Naive B cell (primary cell): ENCODE measurements at regions not wholly inside any gene's neighbourhood (a gene's known extent, or its start where the extent isn't known, plus 50 kb on each side); places are given as distances from the start of the nearest gene placed in this dataset.

Source experiments
- ATAC-seq, 2 donors: fragments of 150-1000 bp; cut with Tn5 transposase; 2 replicates each; pipeline ENCODE4 v1.10.0; 2021; ENCODE audit warnings: low read depth in 2 of 2, mild to moderate bottlenecking in 2 of 2, moderate library complexity in 2 of 2
- DNase-seq: peaks from one replicate; pipeline ENCODE4 v3.0.0; 2022
- H3K27ac Mint-ChIP-seq, 6 donors: one replicate each; pipeline ENCODE4 v1.8.0; 2020 to 2022; ENCODE audit warnings: mild to moderate bottlenecking in 6 of 6, mixed read lengths in 6 of 6, moderate library complexity in 5 of 6, inconsistent platforms in 2 of 6
- H3K27me3 Mint-ChIP-seq, 3 donors: one replicate each; pipeline ENCODE4 v1.8.0; 2021 to 2022; ENCODE audit warnings: mixed read lengths in 3 of 3, mild to moderate bottlenecking in 1 of 3
- H3K36me3 Mint-ChIP-seq, 2 donors: one replicate each; pipeline ENCODE4 v1.8.0; 2020 to 2022; ENCODE audit warnings: mixed read lengths in 2 of 2, inconsistent platforms in 1 of 2, mild to moderate bottlenecking in 1 of 2
- H3K4me1 Mint-ChIP-seq, 3 donors: one replicate each; pipeline ENCODE4 v1.8.0; 2020 to 2022; ENCODE audit warnings: mixed read lengths in 3 of 3, inconsistent platforms in 1 of 3, mild to moderate bottlenecking in 1 of 3, moderate library complexity in 1 of 3
- H3K4me3 Mint-ChIP-seq, 8 donors: one replicate each; pipeline ENCODE4 v1.8.0; 2020 to 2022; ENCODE audit warnings: mild to moderate bottlenecking in 8 of 8, mixed read lengths in 8 of 8, moderate library complexity in 8 of 8, inconsistent platforms in 2 of 8
- H3K9me3 Mint-ChIP-seq, 7 donors: one replicate each; pipeline ENCODE4 v1.8.0; 2020 to 2022; ENCODE audit warnings: mixed read lengths in 7 of 7, mild to moderate bottlenecking in 5 of 7, inconsistent platforms in 2 of 7, moderate library complexity in 1 of 7

DNA sequence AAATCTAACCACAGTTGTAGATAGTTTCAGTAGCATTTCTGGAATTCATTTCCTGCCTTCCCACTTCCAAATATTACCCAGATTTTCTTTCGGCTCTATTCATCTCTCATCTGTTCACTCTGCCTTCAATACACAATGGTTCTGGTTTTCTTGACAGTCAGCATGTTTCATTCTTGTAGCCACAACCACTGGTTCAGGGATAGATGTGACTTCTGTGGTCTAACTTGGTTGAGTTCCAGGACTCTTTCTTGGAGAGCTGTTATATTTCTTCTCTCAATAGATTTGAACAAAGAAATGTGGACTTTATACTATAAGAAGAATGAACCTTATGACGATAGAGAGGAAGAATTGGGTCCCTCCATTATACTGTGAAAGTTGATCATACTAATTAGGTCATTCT lies 228.8 kb downstream of the NSUN3 start:
- ATAC-seq (no peak), DNase-seq (no peak)
- Mint-ChIP-seq H3K27me3 (no peaks in the 10 kb centered on the region), H3K9me3 (peaks cover 0 to 14% (median 2%) of the 10 kb centered on the region in 7 donors), H3K4me1 (no peaks in the 10 kb centered on the region), H3K4me3 (no peak overlapping the region), H3K27ac (no peak overlapping the region), H3K36me3 (no peaks in the 10 kb centered on the region)

DNA sequence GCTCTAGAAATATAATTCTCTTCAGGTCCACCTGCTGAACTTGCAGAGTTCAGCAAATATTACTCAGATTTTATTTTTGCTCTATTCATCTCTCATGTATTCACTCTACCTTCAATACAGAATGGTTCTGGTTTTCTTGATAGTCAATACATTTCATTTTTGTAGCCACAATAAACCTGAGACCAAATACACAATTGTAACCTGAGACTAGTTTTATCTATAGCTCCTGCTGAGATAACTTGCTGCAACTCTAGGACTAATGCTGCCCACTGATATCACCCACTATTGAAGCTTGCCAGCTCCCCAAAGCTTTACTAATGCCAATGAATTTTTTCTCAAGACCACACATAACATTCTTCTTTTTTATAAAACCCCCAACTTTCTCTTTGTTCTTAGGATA lies 229.3 kb downstream of the NSUN3 start:
- Mint-ChIP-seq H3K27ac (no peak overlapping the region), H3K4me3 (no peak overlapping the region), H3K27me3 (no peaks in the 10 kb centered on the region), H3K36me3 (no peaks in the 10 kb centered on the region), H3K4me1 (no peaks in the 10 kb centered on the region), H3K9me3 (peaks cover 0 to 14% (median 4%) of the 10 kb centered on the region in 7 donors)
- ATAC-seq (no peak), DNase-seq (no peak)

DNA sequence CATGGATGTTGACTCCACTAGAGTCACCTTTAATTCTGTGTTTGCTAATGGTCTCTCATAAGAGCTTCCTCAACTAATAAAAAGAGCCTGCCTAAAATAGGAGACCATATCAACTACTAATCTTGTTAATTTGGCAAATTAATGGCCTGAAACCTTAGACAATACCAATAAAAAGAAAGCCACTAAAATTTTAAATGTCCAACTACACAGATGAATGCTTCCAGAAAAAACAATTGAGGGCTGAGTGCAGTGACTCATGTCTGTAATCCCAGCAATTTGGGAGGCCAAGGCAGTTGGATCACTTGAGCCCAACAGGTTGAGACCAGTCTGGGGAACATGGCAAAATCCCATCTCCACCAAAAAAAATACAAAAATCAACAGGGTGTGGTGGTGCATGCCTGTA lies 230.9 kb downstream of the NSUN3 start:
- DNase-seq (no peak), ATAC-seq (no peak)
- Mint-ChIP-seq H3K4me3 (no peak overlapping the region), H3K9me3 (peaks cover 0 to 14% (median 3%) of the 10 kb centered on the region in 7 donors), H3K27ac (no peak overlapping the region), H3K36me3 (no peaks in the 10 kb centered on the region), H3K27me3 (no peaks in the 10 kb centered on the region), H3K4me1 (no peaks in the 10 kb centered on the region)

DNA sequence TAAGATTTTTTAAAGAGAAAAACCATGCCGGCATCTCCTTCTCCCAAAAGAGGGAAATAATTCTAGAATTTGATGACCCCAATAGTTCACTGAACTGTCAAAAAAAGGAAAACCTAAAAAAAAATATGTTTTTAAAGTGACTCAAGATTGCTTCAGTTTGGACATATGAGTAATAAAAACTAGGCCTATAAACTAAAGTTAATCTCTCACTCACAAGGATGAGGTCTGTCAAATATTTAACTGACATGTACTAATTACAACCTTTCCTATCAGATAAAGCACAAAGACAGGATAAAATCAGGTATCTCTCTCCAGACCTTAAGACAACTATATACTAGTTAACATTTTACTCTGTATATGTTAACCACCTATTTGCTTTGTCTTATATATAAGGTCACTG lies 231.9 kb downstream of the NSUN3 start:
- H3K27ac Mint-ChIP-seq = no peak overlapping the region
- H3K36me3 Mint-ChIP-seq = no peaks in the 10 kb centered on the region
- H3K4me1 Mint-ChIP-seq = no peaks in the 10 kb centered on the region
- H3K4me3 Mint-ChIP-seq = no peak overlapping the region
- DNase-seq (no peak), ATAC-seq (no peak)
- H3K9me3 Mint-ChIP-seq = peaks cover 0 to 14% (median 3%) of the 10 kb centered on the region in 7 donors
- no peaks in the 10 kb centered on the region for H3K27me3 Mint-ChIP-seq

DNA sequence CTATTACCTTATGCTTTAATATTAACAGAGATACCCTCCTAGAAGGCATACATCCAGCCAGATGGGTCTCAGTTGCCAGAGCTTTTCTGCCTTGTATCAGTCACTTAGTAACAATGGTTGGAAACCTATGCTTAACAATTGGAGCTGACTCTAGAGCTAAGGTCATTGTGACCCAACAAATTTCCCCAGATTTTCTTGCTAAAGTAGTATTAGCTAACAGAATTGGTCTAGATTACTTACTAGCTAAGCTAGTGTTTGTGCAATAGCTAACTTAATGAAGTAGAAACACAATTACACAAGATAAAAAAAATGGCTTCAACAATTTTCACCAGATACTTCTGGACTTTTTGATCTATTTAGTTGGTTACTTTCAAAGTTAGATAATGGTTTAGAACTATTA lies 236.9 kb downstream of the NSUN3 start:
- ATAC-seq (no peak), DNase-seq (no peak)
- H3K36me3 Mint-ChIP-seq = no peaks in the 10 kb centered on the region
- no peak overlapping the region for H3K4me3 Mint-ChIP-seq
- no peak overlapping the region for H3K27ac Mint-ChIP-seq
- no peaks in the 10 kb centered on the region for H3K27me3 Mint-ChIP-seq
- H3K9me3 Mint-ChIP-seq = peaks cover 0 to 4% (median 0%) of the 10 kb centered on the region in 7 donors
- no peaks in the 10 kb centered on the region for H3K4me1 Mint-ChIP-seq

DNA sequence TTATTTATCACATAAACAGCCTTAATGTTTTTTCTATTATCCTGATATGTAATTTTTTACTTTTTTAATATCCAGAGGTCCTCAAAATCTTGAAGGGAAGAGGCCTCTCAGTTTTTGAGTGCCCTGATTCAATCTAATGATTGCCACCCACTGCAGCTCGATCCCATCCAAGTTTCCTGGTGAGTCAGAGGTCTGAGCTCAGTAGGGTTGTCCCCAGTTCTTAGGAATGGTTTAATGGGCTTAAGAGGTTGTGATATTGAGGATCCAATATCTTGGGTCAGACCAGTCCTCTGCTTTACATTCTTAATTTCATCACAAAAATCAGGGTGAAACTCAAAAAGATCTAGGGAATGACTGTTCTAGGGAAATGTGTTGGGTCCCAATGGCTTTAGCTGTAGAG lies 238.5 kb downstream of the NSUN3 start:
- DNase-seq (no peak), ATAC-seq (no peak)
- Mint-ChIP-seq H3K4me1 (no peaks in the 10 kb centered on the region), H3K27me3 (no peaks in the 10 kb centered on the region), H3K9me3 (peaks cover 0 to 4% (median 0%) of the 10 kb centered on the region in 7 donors), H3K36me3 (no peaks in the 10 kb centered on the region), H3K4me3 (no peak overlapping the region), H3K27ac (no peak overlapping the region)

DNA sequence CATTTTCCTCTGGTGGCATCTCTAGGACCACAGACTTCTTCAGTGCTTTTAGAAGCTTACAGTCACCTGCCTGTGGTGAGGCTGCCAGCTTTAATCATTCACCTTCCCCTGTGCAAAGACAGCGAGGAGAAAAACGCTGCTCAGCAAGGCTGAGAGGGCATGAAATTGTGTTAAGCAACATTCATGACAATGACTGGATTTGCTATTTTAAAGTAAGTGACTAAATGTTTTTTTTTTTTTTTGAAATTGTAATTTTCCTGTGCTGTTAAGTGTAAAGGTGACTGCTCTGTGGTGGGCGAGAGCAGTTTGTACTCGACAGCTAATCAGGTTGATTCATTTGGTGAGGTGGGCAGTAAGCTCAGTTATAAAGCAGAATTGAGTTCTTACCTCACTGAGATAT lies 240.4 kb downstream of the NSUN3 start:
- peaks cover 0 to 1% (median 0%) of the 10 kb centered on the region in 7 donors for H3K9me3 Mint-ChIP-seq
- H3K27ac Mint-ChIP-seq = no peak overlapping the region
- no peaks in the 10 kb centered on the region for H3K36me3 Mint-ChIP-seq
- no peak for DNase-seq
- no peak for ATAC-seq
- no peaks in the 10 kb centered on the region for H3K4me1 Mint-ChIP-seq
- H3K4me3 Mint-ChIP-seq = no peak overlapping the region
- no peaks in the 10 kb centered on the region for H3K27me3 Mint-ChIP-seq

DNA sequence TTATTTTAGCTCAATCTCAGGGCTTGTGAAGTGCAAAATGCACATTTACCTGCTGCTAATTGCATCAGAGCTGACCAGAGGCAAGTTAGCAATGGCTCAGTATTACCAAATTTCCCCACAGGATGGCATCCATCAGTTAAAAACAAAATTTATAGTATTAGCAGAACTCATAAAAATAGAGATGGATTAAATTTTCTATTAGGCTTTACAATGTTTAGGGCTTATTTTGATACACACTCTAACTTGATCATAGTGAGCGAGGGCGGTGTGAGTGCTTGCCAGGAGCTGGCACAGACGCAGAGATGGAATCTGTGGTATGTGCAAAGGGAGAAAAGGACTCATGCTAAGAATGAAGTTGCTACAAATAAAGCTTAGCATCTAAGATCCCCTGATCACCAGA lies 241.0 kb downstream of the NSUN3 start:
- DNase-seq = no peak
- Mint-ChIP-seq H3K27me3 (no peaks in the 10 kb centered on the region), H3K9me3 (peaks cover 0 to 6% (median 0%) of the 10 kb centered on the region in 7 donors), H3K4me1 (no peaks in the 10 kb centered on the region), H3K36me3 (no peaks in the 10 kb centered on the region), H3K27ac (no peak overlapping the region), H3K4me3 (no peak overlapping the region)
- no peak for ATAC-seq

DNA sequence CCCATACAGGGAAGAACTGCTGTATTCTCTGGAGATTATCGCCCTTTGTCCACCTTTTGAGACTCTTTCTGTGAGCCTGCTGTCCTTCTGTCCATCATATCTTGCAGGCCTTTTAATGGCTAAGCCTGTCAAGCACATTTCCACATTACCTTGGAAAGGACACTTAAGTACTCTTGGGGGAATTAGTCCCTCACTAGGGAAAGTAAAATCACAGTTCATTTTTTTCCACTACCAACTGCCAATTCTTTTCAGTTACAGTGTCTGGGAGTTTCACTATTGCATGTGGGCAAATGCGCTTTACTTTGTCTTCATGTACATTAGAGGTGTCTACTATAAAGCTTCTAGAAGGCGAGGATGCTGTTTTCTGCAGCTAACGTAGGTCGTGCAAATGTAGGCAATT lies 242.1 kb downstream of the NSUN3 start:
- H3K9me3 Mint-ChIP-seq = peaks cover 0 to 6% (median 0%) of the 10 kb centered on the region in 7 donors
- no peak overlapping the region for H3K27ac Mint-ChIP-seq
- H3K27me3 Mint-ChIP-seq = no peaks in the 10 kb centered on the region
- no peak for ATAC-seq
- no peaks in the 10 kb centered on the region for H3K4me1 Mint-ChIP-seq
- no peak overlapping the region for H3K4me3 Mint-ChIP-seq
- no peaks in the 10 kb centered on the region for H3K36me3 Mint-ChIP-seq
- no peak for DNase-seq

DNA sequence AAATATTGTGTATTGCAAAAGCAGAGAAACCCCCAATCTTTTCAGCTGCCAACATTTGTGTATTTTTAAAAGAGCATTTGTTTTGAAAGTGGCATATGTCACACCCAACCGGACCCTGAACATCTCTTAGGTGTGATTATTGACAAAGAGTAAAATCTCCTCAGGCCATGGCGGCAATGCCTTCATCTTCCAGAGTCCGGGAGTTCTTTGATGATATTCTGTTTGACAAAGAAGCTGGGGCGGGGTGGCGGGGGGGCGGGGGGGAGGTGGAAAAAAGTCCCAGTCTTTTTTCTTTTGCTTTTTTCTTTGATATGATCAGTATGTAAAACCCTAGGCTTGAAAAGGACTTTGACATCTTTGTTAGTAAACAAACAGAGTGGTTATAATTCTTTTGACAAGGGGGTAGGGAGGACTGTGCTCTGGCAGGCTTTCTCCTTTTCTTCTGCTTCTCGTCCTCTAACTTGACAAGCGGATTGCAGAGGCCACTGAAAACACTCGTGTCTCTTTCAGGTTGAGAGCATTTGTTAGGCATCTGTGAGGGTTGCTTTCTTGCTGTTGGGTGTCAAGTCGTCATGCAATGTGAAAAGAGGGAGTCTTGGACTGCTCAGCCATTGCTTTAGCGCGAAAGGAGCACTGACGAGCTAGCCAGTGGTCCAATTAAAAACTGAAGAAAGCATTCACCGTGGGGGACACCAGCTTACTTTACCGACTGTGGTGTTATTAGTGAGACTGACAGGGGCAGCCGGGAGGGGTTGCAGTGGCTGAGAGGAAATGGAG lies 243.2 kb downstream of the NSUN3 start:
- Mint-ChIP-seq H3K27me3 (no peaks in the 10 kb centered on the region), H3K4me1 (no peaks in the 10 kb centered on the region), H3K9me3 (peaks cover 0 to 6% (median 0%) of the 10 kb centered on the region in 7 donors), H3K36me3 (no peaks in the 10 kb centered on the region), H3K4me3 (no peak overlapping the region), H3K27ac (no peak overlapping the region)
- ATAC-seq = no peak
- no peak for DNase-seq

DNA sequence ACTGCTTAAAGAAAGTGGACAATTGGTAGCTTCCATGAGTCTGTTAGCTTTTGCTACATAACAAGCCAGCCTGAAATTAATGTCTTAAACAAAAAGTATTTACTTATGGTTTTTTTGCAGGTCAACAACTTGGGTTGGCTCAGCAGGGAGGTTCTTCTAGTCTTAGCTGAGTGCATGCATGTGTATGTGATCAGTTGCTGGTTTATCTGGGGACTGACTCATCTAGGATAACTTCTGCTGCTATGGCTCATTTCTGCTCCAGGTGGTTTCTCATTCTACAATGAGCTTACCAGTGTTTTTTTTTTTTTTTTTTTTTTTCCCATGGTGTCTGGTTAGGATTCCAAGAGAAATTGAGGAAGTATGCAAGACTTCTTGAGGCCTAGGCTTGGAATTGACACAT lies 244.7 kb downstream of the NSUN3 start:
- DNase-seq (no peak), ATAC-seq (no peak)
- H3K4me1 Mint-ChIP-seq = no peaks in the 10 kb centered on the region
- H3K27ac Mint-ChIP-seq = peak overlapping the region in 1 of 6 donors; percentile 14
- H3K4me3 Mint-ChIP-seq = no peak overlapping the region
- no peaks in the 10 kb centered on the region for H3K36me3 Mint-ChIP-seq
- no peaks in the 10 kb centered on the region for H3K27me3 Mint-ChIP-seq
- H3K9me3 Mint-ChIP-seq = peaks cover 0 to 6% (median 0%) of the 10 kb centered on the region in 7 donors

DNA sequence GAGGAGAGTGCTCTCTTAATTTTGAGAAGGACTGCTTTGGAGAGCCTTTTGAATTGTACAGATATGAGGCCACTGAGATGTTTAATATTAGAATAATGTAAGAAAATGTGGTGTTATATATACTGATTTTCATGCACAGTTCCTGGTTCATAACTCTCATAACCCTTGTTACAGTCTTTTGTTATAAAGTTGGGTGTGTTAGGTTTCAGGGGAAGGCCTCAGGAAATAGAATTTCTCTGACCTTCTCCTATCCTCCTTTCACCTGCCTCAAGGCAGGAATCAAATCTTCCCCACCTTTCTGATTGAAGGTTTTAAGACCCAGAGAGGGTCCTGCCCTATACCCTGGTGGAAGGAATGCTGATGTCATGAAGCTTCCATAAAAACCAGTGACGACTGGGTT lies 245.9 kb downstream of the NSUN3 start:
- no peak for DNase-seq
- Mint-ChIP-seq H3K4me3 (no peak overlapping the region), H3K27me3 (no peaks in the 10 kb centered on the region), H3K9me3 (peaks cover 0 to 6% (median 0%) of the 10 kb centered on the region in 7 donors), H3K27ac (no peak overlapping the region), H3K4me1 (no peaks in the 10 kb centered on the region), H3K36me3 (no peaks in the 10 kb centered on the region)
- no peak for ATAC-seq

DNA sequence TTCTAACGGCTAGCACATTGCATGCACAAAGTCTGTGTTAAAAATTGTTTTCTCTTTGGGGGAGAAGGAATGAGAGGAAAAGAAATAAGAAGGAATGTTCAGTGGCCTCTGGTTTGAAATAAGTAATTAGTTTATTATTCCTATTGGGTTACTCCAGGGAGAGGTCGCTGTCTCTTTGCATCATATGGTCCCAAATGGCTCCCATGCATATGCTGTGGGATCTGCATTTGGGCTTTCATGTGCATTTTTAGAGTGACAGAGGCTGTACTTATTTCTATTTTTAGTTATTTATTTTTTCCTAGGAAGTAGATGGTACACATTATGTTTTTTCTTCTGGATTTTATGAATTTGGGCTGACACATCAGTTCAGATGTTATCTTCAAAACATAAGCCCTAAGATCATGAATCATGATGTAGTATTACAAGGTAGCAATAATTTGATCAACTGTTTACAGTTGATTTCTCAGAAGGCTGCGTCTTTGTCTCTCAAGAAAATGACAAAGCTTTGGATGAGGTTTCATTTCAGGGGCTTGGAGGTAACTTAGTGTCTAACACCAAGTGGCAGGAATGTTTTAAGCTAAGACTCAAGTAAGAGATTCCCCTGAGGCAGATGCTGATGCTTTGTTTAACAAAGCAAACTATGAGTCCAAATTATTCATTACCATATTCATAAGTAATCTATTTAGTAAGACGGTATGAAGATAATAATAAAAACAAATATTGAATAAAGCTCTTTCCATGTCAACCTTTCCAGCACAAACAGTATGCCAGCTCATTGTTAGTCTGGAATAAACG lies 247.7 kb downstream of the NSUN3 start:
- ATAC-seq = no peak
- Mint-ChIP-seq H3K36me3 (no peaks in the 10 kb centered on the region), H3K4me1 (no peaks in the 10 kb centered on the region), H3K27me3 (no peaks in the 10 kb centered on the region), H3K4me3 (no peak overlapping the region), H3K27ac (no peak overlapping the region), H3K9me3 (peaks cover 0 to 6% (median 0%) of the 10 kb centered on the region in 7 donors)
- DNase-seq = no peak

DNA sequence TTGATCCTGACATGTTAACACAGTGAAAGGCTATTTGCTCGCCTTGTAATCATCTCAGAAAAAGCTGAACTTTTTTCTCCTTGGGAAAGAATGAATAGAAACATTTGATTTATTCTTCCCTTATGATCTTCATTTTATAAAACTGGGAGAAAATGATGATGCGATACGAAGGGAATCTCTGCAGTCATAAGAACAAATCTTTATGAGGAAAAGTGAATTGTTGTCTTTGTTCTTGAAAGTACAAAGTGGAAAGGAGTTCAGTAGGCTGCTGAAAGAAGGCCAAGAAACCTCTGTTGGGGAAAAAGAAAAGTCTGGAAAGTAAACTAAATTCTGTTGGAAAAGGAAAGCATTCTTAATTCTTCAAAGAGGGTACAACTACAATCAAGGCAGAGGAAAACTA lies 248.8 kb downstream of the NSUN3 start:
- no peak overlapping the region for H3K27ac Mint-ChIP-seq
- H3K4me1 Mint-ChIP-seq = no peaks in the 10 kb centered on the region
- H3K27me3 Mint-ChIP-seq = no peaks in the 10 kb centered on the region
- H3K36me3 Mint-ChIP-seq = no peaks in the 10 kb centered on the region
- peaks cover 0 to 6% (median 0%) of the 10 kb centered on the region in 7 donors for H3K9me3 Mint-ChIP-seq
- ATAC-seq (no peak), DNase-seq (no peak)
- no peak overlapping the region for H3K4me3 Mint-ChIP-seq
